HG03439 (cell line): ENCODE measurements at regions not wholly inside any gene's neighbourhood (a gene's known extent, or its start where the extent isn't known, plus 50 kb on each side); places are given as distances from the start of the nearest gene placed in this dataset.
"Not testable (repeated sequence)": the region's sequence is repeated elsewhere in the genome, so short reads cannot be mapped to it uniquely, and the experiment has no call there.

Experiments
- ATAC-seq: cut with Tn5 transposase; IDR thresholded peaks from one replicate; pipeline ENCODE4 v1.9.1; 2021; ENCODE audit warnings: mild to moderate bottlenecking, moderate library complexity; ENCODE audit not compliant: unreplicated experiment

- ATAC-seq, result no peak
These were observed 252.6 kb upstream of the HAND2 start for GRCh38 chr4:173782660-173783059.

DNA sequence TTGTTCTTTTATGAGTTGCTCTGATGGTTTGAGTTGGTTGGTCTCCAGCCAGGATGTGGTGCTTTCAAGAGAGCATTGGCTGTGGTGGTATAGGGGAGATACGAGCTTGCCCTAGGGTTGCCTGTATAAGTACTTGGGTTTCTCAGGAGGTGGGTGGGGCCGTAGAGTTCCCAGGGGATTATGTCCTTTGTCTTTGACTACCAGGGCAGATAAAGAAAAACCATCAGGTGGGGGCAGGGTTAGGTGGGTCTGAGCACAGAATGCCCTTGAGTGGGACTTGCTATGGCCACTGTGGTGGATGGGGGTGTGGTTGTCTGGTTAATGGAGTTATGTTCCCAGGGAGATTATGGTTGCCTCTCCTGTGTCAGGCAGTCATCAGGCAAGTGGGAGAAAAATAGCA, 247.9 kb upstream of the HAND2 start:
- no peak for ATAC-seq

DNA sequence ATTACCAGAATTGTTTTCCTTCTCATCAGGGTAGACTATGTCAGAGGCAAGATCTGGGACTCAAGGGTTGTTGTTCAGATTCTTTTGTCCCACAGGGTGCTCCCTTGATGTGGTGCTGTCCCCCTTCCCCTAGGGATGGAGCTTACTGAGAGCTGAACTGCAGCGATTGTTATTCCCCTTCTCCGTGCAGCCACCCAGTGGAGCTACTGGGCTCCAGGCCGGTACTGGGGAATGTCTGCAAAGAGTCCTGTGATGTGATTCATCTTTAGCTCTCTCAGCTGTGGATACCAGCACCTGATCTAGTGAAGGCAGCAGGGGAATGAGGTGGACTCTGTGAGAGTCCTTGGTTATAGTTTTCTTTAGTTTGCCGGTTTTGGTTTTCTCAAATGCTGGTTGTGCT, 247.4 kb upstream of the HAND2 start:
- ATAC-seq, result no peak

GRCh38 chr4:173769568-173769967, 239.5 kb upstream of the HAND2 start:
- ATAC-seq, result no peak

DNA sequence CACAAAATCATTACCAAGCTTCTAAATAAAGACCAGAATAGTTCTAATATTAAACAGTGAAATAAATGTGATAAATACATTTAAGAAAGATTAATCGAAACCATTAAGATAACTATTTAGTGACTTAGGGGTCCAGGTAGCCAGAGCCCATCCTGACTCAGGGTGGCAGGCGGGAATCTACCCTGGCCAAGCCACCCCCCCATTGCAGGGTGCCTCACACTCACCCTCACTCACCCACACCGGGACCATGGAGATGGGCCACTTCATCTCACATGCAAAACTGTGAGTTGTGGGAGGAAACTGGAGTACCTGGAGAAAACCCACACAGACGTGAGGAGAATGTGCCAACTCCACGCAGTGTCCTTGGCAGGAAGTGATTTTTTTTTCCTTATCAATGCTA, 237.6 kb upstream of the HAND2 start:
- no peak for ATAC-seq

GRCh38 chr4:173766171-173766600, 236.2 kb upstream of the HAND2 start:
- ATAC-seq, result no peak

GRCh38 chr4:173765751-173766150, 235.7 kb upstream of the HAND2 start:
- no peak for ATAC-seq

DNA sequence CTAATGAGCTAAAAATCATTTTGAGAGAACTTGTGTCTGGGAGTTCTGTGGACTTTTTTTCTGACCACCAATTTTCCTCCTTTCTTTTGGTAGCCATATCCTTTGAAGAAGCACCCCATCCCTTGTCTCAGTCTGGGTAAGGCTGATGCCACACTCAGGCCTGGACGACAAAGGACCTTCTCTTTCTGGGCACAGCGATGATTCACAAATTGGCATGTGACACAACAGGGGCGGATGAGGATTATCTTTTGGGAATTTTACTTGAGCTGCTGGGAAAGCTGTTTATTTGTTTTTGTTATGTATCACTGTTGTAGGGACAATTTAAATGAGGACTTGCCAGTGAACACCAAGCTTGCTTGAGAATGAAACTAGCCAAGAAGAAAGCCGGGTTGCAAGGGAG, 233.4 kb upstream of the HAND2 start:
- no peak for ATAC-seq

DNA sequence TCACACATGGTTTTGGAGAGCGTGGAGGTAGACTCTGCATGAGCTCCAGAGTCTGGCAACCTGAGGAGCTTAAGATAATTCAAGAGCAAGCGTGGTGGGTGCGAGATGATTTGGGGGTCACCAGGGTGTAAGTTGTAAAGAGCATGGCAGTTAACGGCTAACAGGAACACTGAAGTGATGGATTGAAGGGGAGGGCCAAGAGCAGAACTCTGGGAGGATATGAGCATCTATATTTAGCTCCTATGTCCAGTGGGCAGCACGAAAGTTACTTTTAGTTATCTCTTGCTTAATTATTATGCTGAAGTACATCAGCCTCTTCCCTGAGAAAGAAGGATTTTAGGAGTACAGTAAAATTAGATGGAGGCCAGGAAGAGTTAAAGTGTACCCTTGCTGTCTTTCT, 231.9 kb upstream of the HAND2 start:
- ATAC-seq, result no peak

GRCh38 chr4:173761236-173761635, 231.2 kb upstream of the HAND2 start:
- no peak for ATAC-seq

DNA sequence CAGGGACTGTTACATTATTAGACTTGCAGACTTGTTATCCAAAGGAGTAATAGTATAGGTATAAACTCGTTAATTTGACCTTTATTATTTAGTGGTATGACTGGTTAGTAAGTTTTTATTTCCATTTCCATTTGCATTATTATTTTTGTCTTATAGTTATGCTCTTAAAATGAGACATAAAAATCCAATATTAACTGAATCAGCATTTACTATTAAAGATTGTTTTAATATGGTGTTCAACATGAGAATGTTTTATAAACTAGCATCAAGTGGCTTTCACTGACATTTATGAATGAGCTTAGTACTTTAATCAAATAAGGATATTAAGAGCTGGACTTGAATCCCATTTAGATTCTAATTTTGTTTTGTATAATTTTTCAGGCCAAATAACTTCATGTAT, 228.1 kb upstream of the HAND2 start:
- no peak for ATAC-seq

DNA sequence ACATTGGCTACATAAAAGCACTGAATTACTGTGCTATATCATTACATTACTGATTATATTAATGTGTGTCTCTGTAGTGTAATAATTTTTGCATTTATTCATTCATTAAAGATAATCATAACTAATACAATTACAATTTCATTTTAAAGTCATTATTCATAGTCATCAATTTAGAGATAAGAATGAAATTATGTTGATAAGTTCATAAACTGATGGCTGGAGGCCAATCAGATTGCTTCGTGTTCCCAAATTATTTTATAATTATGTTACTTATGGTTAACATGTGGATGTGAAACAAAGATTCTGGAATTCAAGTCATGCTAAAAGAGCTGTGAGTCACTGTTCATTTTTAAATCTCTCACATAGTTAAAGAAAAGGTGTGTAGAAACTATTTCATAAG, 223.4 kb upstream of the HAND2 start:
- ATAC-seq, result no peak

DNA sequence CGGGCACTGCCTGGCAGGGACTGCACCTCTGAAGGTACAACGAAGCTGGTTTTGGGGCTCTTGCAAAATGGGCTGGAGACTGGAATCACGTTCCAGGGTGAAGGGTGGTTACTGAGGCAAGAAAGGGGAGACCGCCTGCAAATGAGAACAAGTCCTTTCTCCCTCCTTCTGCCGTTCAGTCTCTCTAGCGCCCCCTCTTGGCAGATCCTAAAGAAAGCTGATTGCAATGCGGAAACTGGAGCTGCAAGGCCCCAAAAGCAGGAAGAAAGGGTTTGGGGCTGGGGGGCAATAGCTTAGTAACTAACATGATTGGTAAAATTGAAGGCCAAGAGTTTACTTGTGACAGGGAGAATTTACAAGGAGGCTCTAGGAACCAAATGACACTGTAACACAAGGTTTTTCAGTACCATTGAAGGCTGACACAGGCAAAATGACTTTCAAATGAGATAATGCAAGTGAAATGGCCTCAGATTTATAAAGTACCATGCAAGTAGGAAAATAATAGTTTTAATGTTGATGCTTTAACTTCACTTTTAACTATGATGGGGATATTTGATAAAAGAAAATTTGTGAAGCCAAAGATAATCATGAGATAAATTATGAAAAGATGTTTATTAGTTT, 222.7 kb upstream of the HAND2 start:
- no peak for ATAC-seq

DNA sequence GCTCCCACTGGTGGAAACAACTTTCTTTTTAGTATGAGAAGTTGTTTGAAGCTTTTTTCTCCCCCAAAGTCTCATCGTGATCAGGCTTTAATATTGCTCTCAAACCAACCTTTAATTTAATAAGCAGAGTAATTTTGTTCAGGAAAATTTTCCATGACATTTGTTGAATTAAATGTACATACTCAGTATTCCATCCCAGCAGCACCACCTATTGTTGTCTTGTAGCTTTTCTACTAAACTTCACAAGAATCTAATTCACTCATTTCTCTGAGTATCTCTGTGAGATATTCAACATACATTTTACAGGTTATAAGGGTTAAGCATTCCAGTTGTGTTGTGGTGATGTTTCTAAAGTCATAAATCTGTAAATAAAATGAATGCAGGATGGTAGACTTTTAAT, 218.3 kb upstream of the HAND2 start:
- no peak for ATAC-seq

- no peak for ATAC-seq
These were observed 217.7 kb upstream of the HAND2 start for GRCh38 chr4:173747537-173748257.

DNA sequence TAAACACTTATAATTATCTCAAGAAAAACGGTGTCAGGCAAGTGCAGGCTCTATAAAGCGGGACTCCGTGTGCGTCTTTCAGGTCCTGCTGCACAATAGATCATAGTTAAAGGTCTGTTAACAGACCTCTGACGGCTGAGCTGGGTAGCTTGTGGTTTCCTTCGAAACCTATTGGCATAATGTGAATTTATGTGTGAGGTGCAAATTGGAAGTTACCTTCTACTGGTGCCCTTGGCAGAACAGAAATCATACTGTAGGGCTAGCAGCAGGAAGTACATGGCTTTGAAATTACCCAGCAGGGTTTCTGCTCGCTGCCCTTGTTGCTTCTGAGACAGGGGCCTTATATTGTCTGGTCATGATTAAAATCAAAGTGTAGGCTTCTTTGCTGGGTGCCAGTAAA, 216.4 kb upstream of the HAND2 start:
- ATAC-seq, result no peak

GRCh38 chr4:173745765-173746164, 215.7 kb upstream of the HAND2 start:
- no peak for ATAC-seq

- ATAC-seq, result no peak
These were observed 206.8 kb upstream of the HAND2 start for GRCh38 chr4:173736840-173737239.

GRCh38 chr4:173735585-173735984, 205.6 kb upstream of the HAND2 start:
- no peak for ATAC-seq

DNA sequence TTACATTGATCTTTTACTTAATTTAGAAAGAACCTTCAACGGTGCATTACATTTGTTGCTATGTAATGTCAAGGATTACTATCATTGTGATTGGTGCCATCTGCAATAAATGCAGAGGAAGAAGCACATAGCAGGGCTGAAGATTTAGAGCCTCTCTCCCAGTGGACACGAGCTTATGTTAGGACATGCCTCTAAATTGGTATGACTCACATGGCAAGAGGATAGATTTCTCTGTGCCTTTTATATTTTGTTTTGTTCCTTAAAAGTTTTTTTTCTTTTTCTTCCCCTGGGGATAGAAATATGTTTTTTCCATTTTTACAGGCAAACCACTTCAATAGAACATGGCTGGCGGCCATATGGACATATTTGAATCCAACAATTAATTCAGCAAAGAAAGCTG, 205.0 kb upstream of the HAND2 start:
- no peak for ATAC-seq

- ATAC-seq, result no peak
These were observed 201.2 kb upstream of the HAND2 start for GRCh38 chr4:173731257-173731656.

DNA sequence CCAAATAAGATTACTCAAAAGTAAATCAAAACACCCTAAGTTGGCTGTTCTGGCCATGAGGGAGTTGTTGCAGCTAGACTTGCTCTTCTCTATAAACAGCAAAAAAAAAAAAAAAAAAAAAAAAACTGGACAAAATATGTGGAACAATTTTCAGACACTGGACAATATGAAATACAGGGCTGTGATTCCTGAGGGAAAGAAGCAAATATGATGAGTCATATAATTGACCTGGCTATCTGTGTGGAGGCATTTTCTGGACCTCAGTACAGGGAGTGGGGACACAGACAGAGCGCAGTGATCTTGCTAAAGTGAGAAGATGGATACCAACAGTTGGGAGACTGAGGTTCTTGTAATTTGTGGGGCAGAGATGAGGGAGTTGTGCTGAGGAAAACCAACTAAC, 192.0 kb upstream of the HAND2 start:
- no peak for ATAC-seq

GRCh38 chr4:173718504-173718903, 188.5 kb upstream of the HAND2 start:
- not testable (repeated sequence) for ATAC-seq
